WTC11 (cell line): ENCODE measurements at regions not wholly inside any gene's neighbourhood (a gene's known extent, or its start where the extent isn't known, plus 50 kb on each side); places are given as distances from the start of the nearest gene placed in this dataset.
"Not testable (repeated sequence)": the region's sequence is repeated elsewhere in the genome, so short reads cannot be mapped to it uniquely, and the experiment has no call there.

Experiments used
- ATF1 ChIP-seq: sonication (generic); formaldehyde crosslinking; IDR thresholded peaks from 2 replicates; pipeline ENCODE4 v1.8.1; 2023; ENCODE audit warnings: mild to moderate bottlenecking, moderate library complexity, missing genetic modification reagents
- CREM ChIP-seq: sonication (generic); formaldehyde crosslinking; IDR thresholded peaks from 2 replicates; pipeline ENCODE4 v1.8.1; 2022; ENCODE audit warnings: mild to moderate bottlenecking, missing genetic modification reagents, moderate library complexity
- CTCF ChIP-seq: fragments of 200-600 bp; IDR thresholded peaks from 2 replicates; pipeline ENCODE4 v1.8.0; 2022; ENCODE audit warnings: antibody characterized with exemption
- IRF1 ChIP-seq: sonication (generic); formaldehyde crosslinking; IDR thresholded peaks from 2 replicates; pipeline ENCODE4 v1.8.0; 2023; ENCODE audit warnings: missing genetic modification reagents
- OVOL2 ChIP-seq: fragments of 250-450 bp; sonication (Bioruptor Pico); IDR thresholded peaks from 2 replicates; pipeline ENCODE4 v1.9.0; 2021; ENCODE audit warnings: mild to moderate bottlenecking, borderline replicate concordance
- PRDM15 ChIP-seq: sonication (generic); formaldehyde crosslinking; IDR thresholded peaks from 2 replicates; pipeline ENCODE4 v1.8.0; 2022; ENCODE audit warnings: missing genetic modification reagents
- RORB ChIP-seq: fragments of 250-450 bp; sonication (Bioruptor Pico); IDR thresholded peaks from 2 replicates; pipeline ENCODE4 v1.9.0; 2021; ENCODE audit warnings: mild to moderate bottlenecking
- SMAD4 ChIP-seq: sonication (generic); formaldehyde crosslinking; IDR thresholded peaks from 2 replicates; pipeline ENCODE4 v1.8.0; 2022; ENCODE audit warnings: mild to moderate bottlenecking, missing genetic modification reagents
- USF2 ChIP-seq: sonication (generic); formaldehyde crosslinking; IDR thresholded peaks from 2 replicates; pipeline ENCODE4 v1.8.1; 2023; ENCODE audit warnings: mild to moderate bottlenecking, missing genetic modification reagents, moderate library complexity

- TF ChIP-seq CREM (CRISPR knock-in tag); SMAD4 (CRISPR knock-in tag); USF2; PRDM15; OVOL2 (CRISPR knock-in tag); RORB (CRISPR knock-in tag); ATF1; CTCF; IRF1 (CRISPR knock-in tag): not testable (repeated sequence)
Observed at GRCh38 chrY:26179326-26179725, 557.4 kb downstream of the CDY1 start.
